ENCODE measurements at regions not wholly inside any gene's neighbourhood (a gene's known extent, or its start where the extent isn't known, plus 50 kb on each side); places are given as distances from the start of the nearest gene placed in this dataset.

DNA sequence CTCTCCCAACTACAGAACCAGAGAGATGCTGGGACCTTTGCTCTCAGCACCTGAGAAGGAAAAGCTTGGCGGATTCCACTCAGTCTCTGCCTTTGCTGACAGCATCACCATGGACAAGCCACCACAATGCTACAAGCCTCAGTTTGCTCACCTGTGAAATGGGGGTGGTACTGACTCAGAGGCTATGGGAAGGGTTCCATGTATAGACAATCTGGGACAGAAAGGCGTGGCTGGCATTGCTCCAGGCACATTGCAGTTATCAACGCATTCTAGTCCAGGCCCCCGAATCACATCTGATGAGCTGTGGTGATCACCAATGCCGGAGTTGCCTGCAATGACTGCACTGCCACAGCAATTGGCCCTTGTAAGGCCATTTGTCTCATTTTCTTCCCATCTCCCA is 72.6 kb downstream of the ISX start:
- in situ Hi-C loops (cut with HindIII; ENCODE audit: low sequenced_read_pairs), result no loop called here
- no peak overlapping the region for H3K4me3 ChIP-seq (ENCODE audit: low read depth, low read length)
- TF ChIP-seq, protein P1, sequence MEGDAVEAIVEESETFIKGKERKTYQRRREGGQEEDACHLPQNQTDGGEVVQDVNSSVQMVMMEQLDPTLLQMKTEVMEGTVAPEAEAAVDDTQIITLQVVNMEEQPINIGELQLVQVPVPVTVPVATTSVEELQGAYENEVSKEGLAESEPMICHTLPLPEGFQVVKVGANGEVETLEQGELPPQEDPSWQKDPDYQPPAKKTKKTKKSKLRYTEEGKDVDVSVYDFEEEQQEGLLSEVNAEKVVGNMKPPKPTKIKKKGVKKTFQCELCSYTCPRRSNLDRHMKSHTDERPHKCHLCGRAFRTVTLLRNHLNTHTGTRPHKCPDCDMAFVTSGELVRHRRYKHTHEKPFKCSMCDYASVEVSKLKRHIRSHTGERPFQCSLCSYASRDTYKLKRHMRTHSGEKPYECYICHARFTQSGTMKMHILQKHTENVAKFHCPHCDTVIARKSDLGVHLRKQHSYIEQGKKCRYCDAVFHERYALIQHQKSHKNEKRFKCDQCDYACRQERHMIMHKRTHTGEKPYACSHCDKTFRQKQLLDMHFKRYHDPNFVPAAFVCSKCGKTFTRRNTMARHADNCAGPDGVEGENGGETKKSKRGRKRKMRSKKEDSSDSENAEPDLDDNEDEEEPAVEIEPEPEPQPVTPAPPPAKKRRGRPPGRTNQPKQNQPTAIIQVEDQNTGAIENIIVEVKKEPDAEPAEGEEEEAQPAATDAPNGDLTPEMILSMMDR (IDR thresholded peaks at IDR 0.05; ENCODE audit: low read depth, low read length, missing control alignments), result no peak
- DNase-seq (ENCODE audit: low read depth), result no peak

- DNase-seq (ENCODE audit: low read depth), result no peak
- in situ Hi-C loops (cut with HindIII; ENCODE audit: low sequenced_read_pairs), result no loop called here
- TF ChIP-seq, protein P1 (IDR thresholded peaks at IDR 0.05; ENCODE audit: low read depth, low read length, missing control alignments), result no peak
- no peak overlapping the region for H3K4me3 ChIP-seq (ENCODE audit: low read depth, low read length)
These were observed 75.2 kb downstream of the ISX start for GRCh38 chr22:35140879-35141745.

DNA sequence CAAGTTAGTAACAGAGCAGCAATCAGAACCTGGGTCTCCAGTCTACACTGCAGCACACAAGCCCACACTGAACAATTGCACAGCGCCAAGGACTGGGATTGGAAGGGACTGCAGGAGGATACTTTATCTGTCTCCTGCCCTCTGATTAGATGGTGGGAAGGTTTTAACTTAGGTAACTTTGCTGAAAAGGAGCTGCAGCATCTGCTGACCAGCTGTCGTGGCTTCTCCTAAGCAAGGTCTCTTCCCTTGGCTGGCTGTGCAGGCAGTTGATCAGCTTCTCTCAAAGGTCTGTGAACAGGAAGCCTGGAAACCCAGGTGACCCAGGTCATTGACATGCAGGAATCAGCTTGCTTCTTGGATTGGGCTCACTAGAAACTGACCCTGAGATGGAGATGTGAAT is 82.4 kb downstream of the ISX start:
- no peak for DNase-seq (ENCODE audit: low read depth)
- in situ Hi-C loops (cut with HindIII; ENCODE audit: low sequenced_read_pairs), result no loop called here

GRCh38 chr22:35148866-35149548 is 83.0 kb downstream of the ISX start:
- no peak for DNase-seq (ENCODE audit: low read depth)
- TF ChIP-seq, protein P1 (IDR thresholded peaks at IDR 0.05; ENCODE audit: low read depth, low read length, missing control alignments), result no peak
- in situ Hi-C loops (cut with HindIII; ENCODE audit: low sequenced_read_pairs), result no loop called here
- no peak overlapping the region for H3K4me3 ChIP-seq (ENCODE audit: low read depth, low read length)

More for the DNA sequence above, 82.4 kb downstream of the ISX start:
- no peak overlapping the region for H3K4me3 ChIP-seq (ENCODE audit: low read depth, low read length)
- TF ChIP-seq, protein P1 (IDR thresholded peaks at IDR 0.05; ENCODE audit: low read depth, low read length, missing control alignments), result no peak

GRCh38 chr22:35150183-35151107 is 84.5 kb downstream of the ISX start:
- in situ Hi-C loops (cut with HindIII; ENCODE audit: low sequenced_read_pairs), result no loop called here
- no peak for DNase-seq (ENCODE audit: low read depth)
- TF ChIP-seq, protein P1 (IDR thresholded peaks at IDR 0.05; ENCODE audit: low read depth, low read length, missing control alignments), result peak; percentile 60
- no peak overlapping the region for H3K4me3 ChIP-seq (ENCODE audit: low read depth, low read length)

- in situ Hi-C loops (cut with HindIII; ENCODE audit: low sequenced_read_pairs), result no loop called here
- TF ChIP-seq, protein P1 (IDR thresholded peaks at IDR 0.05; ENCODE audit: low read depth, low read length, missing control alignments), result no peak
- no peak overlapping the region for H3K4me3 ChIP-seq (ENCODE audit: low read depth, low read length)
- DNase-seq (ENCODE audit: low read depth), result no peak
These were observed 86.4 kb downstream of the ISX start for GRCh38 chr22:35152316-35152715.

Measured in astrocyte of the cerebellum (primary cell).